MM.1S (cell line): ENCODE measurements at regions not wholly inside any gene's neighbourhood (a gene's known extent, or its start where the extent isn't known, plus 50 kb on each side); places are given as distances from the start of the nearest gene placed in this dataset.

ENCODE experiments used
- DNase-seq: peaks from one replicate; pipeline ENCODE4 v3.0.0-alpha.2; 2015
- H2AFZ ChIP-seq: fragments of 300-600 bp; sonication (generic); 2 replicates; pipeline ENCODE4 v1.6.0; 2016; ENCODE audit warnings: antibody characterized with exemption, low read length
- H3F3A ChIP-seq: fragments of 300-600 bp; sonication (generic); 2 replicates; pipeline ENCODE4 v1.6.1; 2016; ENCODE audit warnings: mild to moderate bottlenecking, antibody characterized with exemption, low read length, moderate library complexity, mixed read lengths; ENCODE audit not compliant: insufficient read depth
- H3K27ac ChIP-seq: fragments of 300-600 bp; sonication (generic); 2 replicates; pipeline ENCODE4 v1.5.1; 2016; ENCODE audit warnings: mild to moderate bottlenecking, low read length
- H3K27me3 ChIP-seq: fragments of 300-600 bp; sonication (generic); replicated peaks from 2 replicates; pipeline ENCODE4 v1.6.0; 2016; ENCODE audit warnings: low read length; ENCODE audit not compliant: insufficient read depth
- H3K36me3 ChIP-seq: fragments of 300-600 bp; sonication (generic); replicated peaks from 2 replicates; pipeline ENCODE4 v1.6.1; 2016; ENCODE audit warnings: mild to moderate bottlenecking, low read length, mixed read lengths; ENCODE audit not compliant: insufficient read depth
- H3K4me1 ChIP-seq: fragments of 300-600 bp; sonication (generic); 2 replicates; pipeline ENCODE4 v1.6.1; 2016; ENCODE audit warnings: low read length, mixed read lengths
- H3K4me2 ChIP-seq: fragments of 300-600 bp; sonication (generic); 2 replicates; pipeline ENCODE4 v1.6.0; 2016; ENCODE audit warnings: low read depth, low read length
- H3K4me3 ChIP-seq: fragments of 300-600 bp; sonication (generic); 2 replicates; pipeline ENCODE4 v1.5.1; 2016; ENCODE audit warnings: low read length, mixed read lengths
- H3K79me2 ChIP-seq: fragments of 300-600 bp; sonication (generic); 2 replicates; pipeline ENCODE4 v1.6.1; 2016; ENCODE audit warnings: mixed run types, low read length, mixed read lengths
- H3K9ac ChIP-seq: fragments of 300-600 bp; sonication (generic); 2 replicates; pipeline ENCODE4 v1.6.1; 2016; ENCODE audit warnings: low read length, mixed read lengths
- H3K9me2 ChIP-seq: fragments of 300-600 bp; sonication (generic); replicated peaks from 2 replicates; pipeline ENCODE4 v1.6.1; 2016; ENCODE audit warnings: mild to moderate bottlenecking, low read length, mixed read lengths; ENCODE audit not compliant: insufficient read depth
- H3K9me3 ChIP-seq: fragments of 300-600 bp; sonication (generic); replicated peaks from 2 replicates; pipeline ENCODE4 v1.6.1; 2016; ENCODE audit warnings: mild to moderate bottlenecking, low read length, mixed read lengths; ENCODE audit not compliant: insufficient read depth
- H4K20me1 ChIP-seq: fragments of 300-600 bp; sonication (generic); 2 replicates; pipeline ENCODE4 v1.6.1; 2016; ENCODE audit warnings: mild to moderate bottlenecking, low read length, moderate library complexity, mixed read lengths; ENCODE audit not compliant: insufficient read depth
- CTCF ChIP-seq: fragments of 300-600 bp; sonication (generic); IDR thresholded peaks from 2 replicates; pipeline ENCODE4 v1.5.1; 2016; ENCODE audit warnings: antibody characterized with exemption, low read length, mixed read lengths
- EZH2 ChIP-seq: fragments of 300-600 bp; sonication (generic); optimal IDR thresholded peaks from 2 replicates; pipeline ENCODE3; 2017; ENCODE audit warnings: low read depth, mild to moderate bottlenecking, antibody characterized with exemption, low read length, mixed read lengths
- EZH2phosphoT487 ChIP-seq: fragments of 300-600 bp; sonication (generic); IDR thresholded peaks from 2 replicates; pipeline ENCODE4 v1.6.1; 2018; ENCODE audit warnings: antibody characterized with exemption, low read length

GRCh38 chr20:22836211-22836610 is 198.9 kb upstream of the SSTR4 start:
- no peak for DNase-seq
- Histone ChIP-seq H3K79me2 (no peaks in the 10 kb centered on the region), H3K27me3 (no peaks in the 10 kb centered on the region), H3K36me3 (no peaks in the 10 kb centered on the region), H3K4me3 (no peak overlapping the region), H3K4me2 (no peak overlapping the region), H3K9ac (no peak overlapping the region), H3K9me2 (no peaks in the 10 kb centered on the region), H4K20me1 (no peaks in the 10 kb centered on the region), H3K4me1 (no peaks in the 10 kb centered on the region), H2AFZ (no peak overlapping the region), H3K27ac (no peak overlapping the region), H3K9me3 (no peaks in the 10 kb centered on the region), H3F3A (no peaks in the 10 kb centered on the region)
- no peak for TF ChIP-seq EZH2phosphoT487
- TF ChIP-seq CTCF: no peak
- TF ChIP-seq EZH2: no peak

GRCh38 chr20:22836877-22837276 is 198.2 kb upstream of the SSTR4 start:
- Histone ChIP-seq H3K36me3 (no peaks in the 10 kb centered on the region), H3K27me3 (no peaks in the 10 kb centered on the region), H3K4me3 (no peak overlapping the region), H3K4me2 (no peak overlapping the region), H3K9me3 (no peaks in the 10 kb centered on the region), H3K4me1 (no peaks in the 10 kb centered on the region), H2AFZ (no peak overlapping the region), H4K20me1 (no peaks in the 10 kb centered on the region), H3K79me2 (no peaks in the 10 kb centered on the region), H3K27ac (no peak overlapping the region), H3F3A (no peaks in the 10 kb centered on the region), H3K9ac (no peak overlapping the region), H3K9me2 (no peaks in the 10 kb centered on the region)
- DNase-seq: no peak
- TF ChIP-seq EZH2phosphoT487: no peak
- no peak for TF ChIP-seq CTCF
- no peak for TF ChIP-seq EZH2

- H3K4me3 ChIP-seq: no peak overlapping the region
- no peaks in the 10 kb centered on the region for H3K79me2 ChIP-seq
- H4K20me1 ChIP-seq: no peaks in the 10 kb centered on the region
- H3K4me1 ChIP-seq: no peaks in the 10 kb centered on the region
- no peaks in the 10 kb centered on the region for H3F3A ChIP-seq
- no peaks in the 10 kb centered on the region for H3K36me3 ChIP-seq
- H3K9me2 ChIP-seq: no peaks in the 10 kb centered on the region
- no peak overlapping the region for H3K9ac ChIP-seq
- no peak overlapping the region for H2AFZ ChIP-seq
- no peaks in the 10 kb centered on the region for H3K27me3 ChIP-seq
- DNase-seq: no peak
- no peaks in the 10 kb centered on the region for H3K9me3 ChIP-seq
- no peak overlapping the region for H3K4me2 ChIP-seq
- TF ChIP-seq EZH2phosphoT487 (no peak), CTCF (no peak), EZH2 (no peak)
- H3K27ac ChIP-seq: no peak overlapping the region
These were observed 197.1 kb upstream of the SSTR4 start for GRCh38 chr20:22838001-22838400.
